Fibroblast of lung (primary cell): ENCODE measurements at regions not wholly inside any gene's neighbourhood (a gene's known extent, or its start where the extent isn't known, plus 50 kb on each side); places are given as distances from the start of the nearest gene placed in this dataset.

Experiments used
- EZH2 ChIP-seq: IDR thresholded peaks from 2 replicates; pipeline ENCODE4 v1.5.1; 2012; ENCODE audit warnings: low read length, control low read depth, mild to moderate bottlenecking; ENCODE audit errors: missing control alignments
- TF ChIP-seq, protein P1 (sequence below), 2 donors: IDR thresholded peaks in 1 of 2; conservative IDR thresholded peaks in 1 of 2; 1 replicate in 1 of 2; 2 replicates in 1 of 2; pipeline ENCODE4 v1.5.1; 2011 to 2012; ENCODE audit warnings: low read length in 2 of 2, control low read depth in 1 of 2, inconsistent platforms in 1 of 2, low read depth in 1 of 2, mild to moderate bottlenecking in 1 of 2

- TF ChIP-seq, protein P1, sequence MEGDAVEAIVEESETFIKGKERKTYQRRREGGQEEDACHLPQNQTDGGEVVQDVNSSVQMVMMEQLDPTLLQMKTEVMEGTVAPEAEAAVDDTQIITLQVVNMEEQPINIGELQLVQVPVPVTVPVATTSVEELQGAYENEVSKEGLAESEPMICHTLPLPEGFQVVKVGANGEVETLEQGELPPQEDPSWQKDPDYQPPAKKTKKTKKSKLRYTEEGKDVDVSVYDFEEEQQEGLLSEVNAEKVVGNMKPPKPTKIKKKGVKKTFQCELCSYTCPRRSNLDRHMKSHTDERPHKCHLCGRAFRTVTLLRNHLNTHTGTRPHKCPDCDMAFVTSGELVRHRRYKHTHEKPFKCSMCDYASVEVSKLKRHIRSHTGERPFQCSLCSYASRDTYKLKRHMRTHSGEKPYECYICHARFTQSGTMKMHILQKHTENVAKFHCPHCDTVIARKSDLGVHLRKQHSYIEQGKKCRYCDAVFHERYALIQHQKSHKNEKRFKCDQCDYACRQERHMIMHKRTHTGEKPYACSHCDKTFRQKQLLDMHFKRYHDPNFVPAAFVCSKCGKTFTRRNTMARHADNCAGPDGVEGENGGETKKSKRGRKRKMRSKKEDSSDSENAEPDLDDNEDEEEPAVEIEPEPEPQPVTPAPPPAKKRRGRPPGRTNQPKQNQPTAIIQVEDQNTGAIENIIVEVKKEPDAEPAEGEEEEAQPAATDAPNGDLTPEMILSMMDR (conservative IDR thresholded peaks at IDR 0.05 in 1 of 2, IDR thresholded peaks at IDR 0.05 in 1 of 2; ENCODE audit: low read depth in 1 of 2, low read length in 2 of 2): no peak
- TF ChIP-seq EZH2: no peak
These were observed 1538.8 kb upstream of the CDH8 start for GRCh38 chr16:63575041-63575440.
